OCI-LY1 (cell line): ENCODE measurements at regions not wholly inside any gene's neighbourhood (a gene's known extent, or its start where the extent isn't known, plus 50 kb on each side); places are given as distances from the start of the nearest gene placed in this dataset.

Source experiments
- CTCF ChIP-seq: fragments of 200-600 bp; sonication (generic), shearing (Covaris generic); IDR thresholded peaks from 2 replicates; pipeline ENCODE4 v1.5.1; 2017; ENCODE audit warnings: mild to moderate bottlenecking, antibody characterized with exemption, low read length, moderate library complexity, mixed read lengths
- EZH2 ChIP-seq: fragments of 200-600 bp; sonication (generic), shearing (Covaris generic); IDR thresholded peaks from 2 replicates; pipeline ENCODE4 v1.8.0; 2017; ENCODE audit warnings: borderline replicate concordance, mixed run types, mild to moderate bottlenecking, antibody characterized with exemption, low read length, moderate library complexity, mixed read lengths

GRCh38 chr11:70696076-70696475, 297.7 kb downstream of the CTTN start:
- TF ChIP-seq EZH2 (no peak), CTCF (no peak)
